HUDEP-2 (cell line): ENCODE measurements at regions not wholly inside any gene's neighbourhood (a gene's known extent, or its start where the extent isn't known, plus 50 kb on each side); places are given as distances from the start of the nearest gene placed in this dataset.
A peak's percentile ranks its signal among the peaks of the same experiment; 100 is the strongest.
"Not testable (repeated sequence)": the region's sequence is repeated elsewhere in the genome, so short reads cannot be mapped to it uniquely, and the experiment has no call there.

Source experiments
- DNase-seq, 76 experiments: peaks; one replicate each; lab custom pipeline; 2025; ENCODE audit not compliant: unreplicated experiment in 76 of 76; lab: John Stamatoyannopoulos, UW

GRCh38 chr14:38600572-38600971, 344.7 kb upstream of the CLEC14A start:
- DNase-seq: peak in 1 of 76 experiments; percentile 1

GRCh38 chr14:38593476-38593875, 337.6 kb upstream of the CLEC14A start:
- no peak for DNase-seq

- no peak for DNase-seq
Observed at GRCh38 chr14:38592764-38593442, 337.0 kb upstream of the CLEC14A start.

GRCh38 chr14:38589747-38590350, 334.0 kb upstream of the CLEC14A start:
- no peak for DNase-seq

- DNase-seq: no peak
Observed at GRCh38 chr14:38583471-38583870, 327.6 kb upstream of the CLEC14A start.

- no peak for DNase-seq
Observed at GRCh38 chr14:38578278-38578681, 322.4 kb upstream of the CLEC14A start.

GRCh38 chr14:38567703-38568102, 311.8 kb upstream of the CLEC14A start:
- no peak for DNase-seq

GRCh38 chr14:38561657-38562056, 305.8 kb upstream of the CLEC14A start:
- DNase-seq: no peak

GRCh38 chr14:38559711-38560110, 303.8 kb upstream of the CLEC14A start:
- no peak for DNase-seq

GRCh38 chr14:38557391-38557790, 301.5 kb upstream of the CLEC14A start:
- DNase-seq: not testable (repeated sequence)

- no peak for DNase-seq
Observed at GRCh38 chr14:38556252-38556651, 300.4 kb upstream of the CLEC14A start.

GRCh38 chr14:38554026-38554425, 298.1 kb upstream of the CLEC14A start:
- no peak for DNase-seq

- no peak for DNase-seq
Observed at GRCh38 chr14:38553586-38553985, 297.7 kb upstream of the CLEC14A start.

GRCh38 chr14:38549564-38549963, 293.7 kb upstream of the CLEC14A start:
- DNase-seq: no peak

GRCh38 chr14:38547961-38548490, 292.1 kb upstream of the CLEC14A start:
- no peak for DNase-seq

GRCh38 chr14:38546932-38547551, 291.1 kb upstream of the CLEC14A start:
- DNase-seq: no peak

GRCh38 chr14:38544776-38545175, 288.9 kb upstream of the CLEC14A start:
- DNase-seq: no peak

GRCh38 chr14:38543851-38544250, 288.0 kb upstream of the CLEC14A start:
- DNase-seq: not testable (repeated sequence)

- not testable (repeated sequence) for DNase-seq
Observed at GRCh38 chr14:38538053-38538452, 282.2 kb upstream of the CLEC14A start.

- no peak for DNase-seq
Observed at GRCh38 chr14:38536376-38537038, 280.6 kb upstream of the CLEC14A start.

GRCh38 chr14:38528582-38528981, 272.7 kb upstream of the CLEC14A start:
- DNase-seq: no peak
